Fibroblast of lung (primary cell): ENCODE measurements at regions not wholly inside any gene's neighbourhood (a gene's known extent, or its start where the extent isn't known, plus 50 kb on each side); places are given as distances from the start of the nearest gene placed in this dataset.

Experiments
- DNase-seq, 2 donors: peaks; one replicate each; pipeline versions ENCODE4 v3.0.0 to v3.0.0-alpha.2; 2010; ENCODE audit warnings: low read depth in 2 of 2
- H2AFZ ChIP-seq: 2 replicates; pipeline ENCODE4 v1.5.1; 2012; ENCODE audit warnings: low read length, control low read depth, inconsistent platforms
- H3K27ac ChIP-seq: 2 replicates; pipeline ENCODE4 v1.5.1; 2011; ENCODE audit warnings: low read length, control low read depth; ENCODE audit not compliant: insufficient read depth
- H3K27me3 ChIP-seq: 2 replicates; pipeline ENCODE4 v1.5.1; 2011; ENCODE audit warnings: mild to moderate bottlenecking, low read length; ENCODE audit not compliant: control insufficient read depth, insufficient read depth
- H3K36me3 ChIP-seq: 2 replicates; pipeline ENCODE4 v1.5.1; 2011; ENCODE audit warnings: low read length; ENCODE audit not compliant: control insufficient read depth, insufficient read depth
- H3K4me1 ChIP-seq: 2 replicates; pipeline ENCODE4 v1.5.1; 2011; ENCODE audit warnings: low read length; ENCODE audit not compliant: control insufficient read depth, insufficient read depth; ENCODE audit errors: extremely low read depth
- H3K4me2 ChIP-seq: 2 replicates; pipeline ENCODE4 v1.5.1; 2011; ENCODE audit warnings: low read length, control low read depth; ENCODE audit not compliant: insufficient read depth; ENCODE audit errors: extremely low read depth
- H3K4me3 ChIP-seq, 4 experiments: fragments of 200-600 bp in 1 of 4; sonication (generic) in 1 of 4; replicated peaks in 1 of 4; 2 replicates each; pipeline ENCODE4 v1.5.1; 2011 to 2016; ENCODE audit warnings: low read length in 4 of 4, low read depth in 3 of 4, mild to moderate bottlenecking in 3 of 4, control low read depth in 2 of 4, inconsistent platforms in 1 of 4, mixed read lengths in 1 of 4; ENCODE audit not compliant: insufficient read depth in 1 of 4; ENCODE audit errors: control extremely low read depth in 1 of 4
- H3K79me2 ChIP-seq: 2 replicates; pipeline ENCODE4 v1.5.1; 2012; ENCODE audit warnings: mild to moderate bottlenecking, low read length, inconsistent platforms; ENCODE audit not compliant: control insufficient read depth, insufficient read depth
- H3K9ac ChIP-seq: 2 replicates; pipeline ENCODE4 v1.5.1; 2011; ENCODE audit warnings: mild to moderate bottlenecking, low read length, control low read depth; ENCODE audit not compliant: insufficient read depth
- H3K9me3 ChIP-seq: 2 replicates; pipeline ENCODE4 v1.5.1; 2012; ENCODE audit warnings: low read depth, low read length; ENCODE audit not compliant: control insufficient read depth, insufficient read depth
- H4K20me1 ChIP-seq: 2 replicates; pipeline ENCODE4 v1.5.1; 2011; ENCODE audit warnings: low read length; ENCODE audit not compliant: control insufficient read depth, insufficient read depth; ENCODE audit errors: extremely low read depth
- CTCF ChIP-seq, 2 donors: IDR thresholded peaks in 1 of 2; conservative IDR thresholded peaks in 1 of 2; 1 replicate in 1 of 2; 2 replicates in 1 of 2; pipeline ENCODE4 v1.5.1; 2011 to 2012; ENCODE audit warnings: low read length in 2 of 2, control low read depth in 1 of 2, inconsistent platforms in 1 of 2, low read depth in 1 of 2, mild to moderate bottlenecking in 1 of 2
- EZH2 ChIP-seq: IDR thresholded peaks from 2 replicates; pipeline ENCODE4 v1.5.1; 2012; ENCODE audit warnings: low read length, control low read depth, mild to moderate bottlenecking; ENCODE audit errors: missing control alignments

GRCh38 chr6:22001396-22002027, 295.3 kb downstream of the PRL start:
- H3K4me1 ChIP-seq, result peaks cover 3% of the 10 kb centered on the region
- H3K79me2 ChIP-seq, result no peaks in the 10 kb centered on the region
- H3K4me3 ChIP-seq, result no peak overlapping the region
- H3K27ac ChIP-seq, result no peak overlapping the region
- H3K9ac ChIP-seq, result no peak overlapping the region
- H3K4me2 ChIP-seq, result no peak overlapping the region
- no peaks in the 10 kb centered on the region for H3K36me3 ChIP-seq
- no peak overlapping the region for H2AFZ ChIP-seq
- no peaks in the 10 kb centered on the region for H3K9me3 ChIP-seq
- no peaks in the 10 kb centered on the region for H4K20me1 ChIP-seq
- peak in 1 of 2 donors; percentile 67 for DNase-seq
- H3K27me3 ChIP-seq, result no peaks in the 10 kb centered on the region
- no peak for TF ChIP-seq CTCF (conservative IDR thresholded peaks at IDR 0.05 in 1 of 2, IDR thresholded peaks at IDR 0.05 in 1 of 2; ENCODE audit: low read depth in 1 of 2, low read length in 2 of 2)
- TF ChIP-seq EZH2, result no peak

GRCh38 chr6:22003287-22003686, 293.5 kb downstream of the PRL start:
- Histone ChIP-seq H4K20me1 (no peaks in the 10 kb centered on the region), H3K4me2 (no peak overlapping the region), H3K36me3 (no peaks in the 10 kb centered on the region), H3K4me1 (peaks cover 3% of the 10 kb centered on the region), H2AFZ (no peak overlapping the region), H3K27me3 (no peaks in the 10 kb centered on the region), H3K27ac (no peak overlapping the region), H3K9me3 (no peaks in the 10 kb centered on the region), H3K4me3 (no peak overlapping the region), H3K9ac (no peak overlapping the region), H3K79me2 (no peaks in the 10 kb centered on the region)
- peak; percentile 19 to 70 for DNase-seq
- TF ChIP-seq CTCF (conservative IDR thresholded peaks at IDR 0.05 in 1 of 2, IDR thresholded peaks at IDR 0.05 in 1 of 2; ENCODE audit: low read depth in 1 of 2, low read length in 2 of 2) (no peak), EZH2 (no peak)

- Histone ChIP-seq H3K4me2 (no peak overlapping the region), H3K27ac (no peak overlapping the region), H2AFZ (no peak overlapping the region), H3K4me3 (no peak overlapping the region), H3K9me3 (no peaks in the 10 kb centered on the region), H3K79me2 (no peaks in the 10 kb centered on the region), H3K4me1 (no peaks in the 10 kb centered on the region), H3K9ac (no peak overlapping the region), H4K20me1 (no peaks in the 10 kb centered on the region), H3K36me3 (no peaks in the 10 kb centered on the region), H3K27me3 (no peaks in the 10 kb centered on the region)
- DNase-seq, result no peak
- TF ChIP-seq CTCF (conservative IDR thresholded peaks at IDR 0.05 in 1 of 2, IDR thresholded peaks at IDR 0.05 in 1 of 2; ENCODE audit: low read depth in 1 of 2, low read length in 2 of 2) (no peak), EZH2 (no peak)
These were observed 290.0 kb downstream of the PRL start for GRCh38 chr6:22006795-22007194.
